ENCODE measurements at regions not wholly inside any gene's neighbourhood (a gene's known extent, or its start where the extent isn't known, plus 50 kb on each side); places are given as distances from the start of the nearest gene placed in this dataset.

GRCh38 chrX:10051866-10052480 lies 84.8 kb downstream of the CLDN34 start:
- DNase-seq: no peak
- H3K4me3 ChIP-seq (ENCODE audit: low read depth in 1 of 3, low read length in 3 of 3): no peak overlapping the region
- H3K27me3 ChIP-seq (ENCODE audit: control insufficient read depth in 3 of 3, insufficient read depth in 3 of 3, low read length in 3 of 3): no peaks in the 10 kb centered on the region
- no peaks in the 10 kb centered on the region for H3K9me3 ChIP-seq (ENCODE audit: control insufficient read depth in 2 of 2, insufficient read depth in 1 of 2, low read depth in 1 of 2, low read length in 1 of 2)
- WGBS, 3 donors: 86 to 89% (median 89%) methylated on average over 5 of the region's 5 CpGs
- no peak overlapping the region for H3K27ac ChIP-seq (ENCODE audit: low read depth in 1 of 3, low read length in 2 of 3)
- H3K4me1 ChIP-seq (ENCODE audit: control insufficient read depth in 3 of 3, insufficient read depth in 2 of 3, low read depth in 1 of 3, low read length in 2 of 3): no peaks in the 10 kb centered on the region
- FAIRE-seq: no peak
- H3K36me3 ChIP-seq (ENCODE audit: control insufficient read depth in 3 of 3, insufficient read depth in 2 of 3, low read depth in 1 of 3, low read length in 3 of 3): no peaks in the 10 kb centered on the region

DNA sequence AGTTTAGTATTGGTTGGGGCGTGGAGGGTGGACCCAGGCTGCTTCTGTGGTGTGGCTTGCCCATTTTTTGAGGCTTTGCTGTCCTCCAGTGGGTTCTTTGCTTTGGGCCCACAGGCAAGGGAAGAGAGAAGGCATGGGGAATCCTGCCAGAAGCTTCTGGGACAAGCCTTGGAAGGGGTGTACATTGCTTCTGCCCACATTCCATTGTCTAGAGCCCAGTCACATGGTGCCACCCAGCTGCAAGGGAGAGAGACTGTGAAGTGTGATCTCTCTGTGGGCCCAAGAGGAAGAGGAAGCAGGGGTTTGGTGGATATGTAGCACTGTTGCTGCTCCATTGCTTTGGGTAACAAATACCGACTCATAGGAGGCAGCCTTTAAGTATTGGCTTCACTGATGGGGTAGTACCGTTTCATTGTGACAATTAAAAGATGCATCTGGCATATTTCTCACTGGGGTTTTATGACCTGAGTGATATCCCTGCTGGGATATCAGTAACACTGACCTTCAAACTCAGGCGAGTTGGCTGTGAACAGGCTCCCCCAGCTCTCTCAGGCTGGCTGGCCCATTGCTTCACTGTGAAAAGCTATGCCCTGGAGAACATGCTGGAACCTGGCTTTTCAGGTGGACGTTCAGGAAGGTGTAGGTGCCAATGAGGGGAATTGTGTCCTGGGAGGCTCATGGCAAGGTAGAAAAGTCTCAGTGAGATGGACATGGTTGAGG lies 85.9 kb downstream of the CLDN34 start:
- DNase-seq: no peak
- WGBS, 3 donors: 51 to 69% (median 62%) methylated on average over 5 of the region's 5 CpGs
- H3K4me1 ChIP-seq (ENCODE audit: control insufficient read depth in 3 of 3, insufficient read depth in 2 of 3, low read depth in 1 of 3, low read length in 2 of 3): no peaks in the 10 kb centered on the region

GRCh38 chrX:10054396-10054795 lies 87.2 kb downstream of the CLDN34 start:
- H3K36me3 ChIP-seq (ENCODE audit: control insufficient read depth in 3 of 3, insufficient read depth in 2 of 3, low read depth in 1 of 3, low read length in 3 of 3): no peaks in the 10 kb centered on the region
- DNase-seq (no peak), FAIRE-seq (no peak)
- no peaks in the 10 kb centered on the region for H3K9me3 ChIP-seq (ENCODE audit: control insufficient read depth in 2 of 2, insufficient read depth in 1 of 2, low read depth in 1 of 2, low read length in 1 of 2)
- 73 to 89% (median 88%) methylated on average over 8 of the region's 8 CpGs for WGBS, 3 donors
- H3K27ac ChIP-seq (ENCODE audit: low read depth in 1 of 3, low read length in 2 of 3): no peak overlapping the region
- no peaks in the 10 kb centered on the region for H3K27me3 ChIP-seq (ENCODE audit: control insufficient read depth in 3 of 3, insufficient read depth in 3 of 3, low read length in 3 of 3)
- no peaks in the 10 kb centered on the region for H3K4me1 ChIP-seq (ENCODE audit: control insufficient read depth in 3 of 3, insufficient read depth in 2 of 3, low read depth in 1 of 3, low read length in 2 of 3)
- no peak overlapping the region for H3K4me3 ChIP-seq (ENCODE audit: low read depth in 1 of 3, low read length in 3 of 3)

More for the DNA sequence above, 85.9 kb downstream of the CLDN34 start:
- Histone ChIP-seq H3K36me3 (ENCODE audit: control insufficient read depth in 3 of 3, insufficient read depth in 2 of 3, low read depth in 1 of 3, low read length in 3 of 3) (no peaks in the 10 kb centered on the region), H3K4me3 (ENCODE audit: low read depth in 1 of 3, low read length in 3 of 3) (no peak overlapping the region), H3K9me3 (ENCODE audit: control insufficient read depth in 2 of 2, insufficient read depth in 1 of 2, low read depth in 1 of 2, low read length in 1 of 2) (no peaks in the 10 kb centered on the region), H3K27ac (ENCODE audit: low read depth in 1 of 3, low read length in 2 of 3) (no peak overlapping the region), H3K27me3 (ENCODE audit: control insufficient read depth in 3 of 3, insufficient read depth in 3 of 3, low read length in 3 of 3) (no peaks in the 10 kb centered on the region)
- FAIRE-seq: no peak

DNA sequence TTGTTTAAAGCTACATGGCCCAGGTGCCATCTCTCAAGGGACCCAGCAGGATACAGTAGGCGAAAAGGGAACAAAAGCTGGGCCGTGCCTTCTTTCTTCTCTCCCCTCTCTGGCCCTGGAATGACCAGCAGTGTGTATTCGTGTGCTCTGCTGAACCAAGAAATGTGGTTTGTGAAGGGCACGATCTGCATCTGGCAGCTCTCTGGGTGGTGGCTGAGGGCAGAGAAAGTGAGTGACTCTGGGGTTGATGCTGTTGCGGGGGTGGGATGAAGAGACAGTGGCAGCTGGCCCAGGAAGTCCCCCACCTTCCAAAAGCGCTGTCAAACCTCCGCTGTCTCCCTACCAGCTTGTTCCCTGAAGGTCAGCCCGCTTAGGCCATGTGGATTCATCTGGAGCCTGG lies 88.3 kb downstream of the CLDN34 start:
- FAIRE-seq: no peak
- Histone ChIP-seq H3K4me3 (ENCODE audit: low read depth in 1 of 3, low read length in 3 of 3) (no peak overlapping the region), H3K27ac (ENCODE audit: low read depth in 1 of 3, low read length in 2 of 3) (no peak overlapping the region), H3K9me3 (ENCODE audit: control insufficient read depth in 2 of 2, insufficient read depth in 1 of 2, low read depth in 1 of 2, low read length in 1 of 2) (no peaks in the 10 kb centered on the region), H3K36me3 (ENCODE audit: control insufficient read depth in 3 of 3, insufficient read depth in 2 of 3, low read depth in 1 of 3, low read length in 3 of 3) (no peaks in the 10 kb centered on the region), H3K27me3 (ENCODE audit: control insufficient read depth in 3 of 3, insufficient read depth in 3 of 3, low read length in 3 of 3) (no peaks in the 10 kb centered on the region), H3K4me1 (ENCODE audit: control insufficient read depth in 3 of 3, insufficient read depth in 2 of 3, low read depth in 1 of 3, low read length in 2 of 3) (no peaks in the 10 kb centered on the region)
- 89 to 91% (median 90%) methylated on average over 8 of the region's 8 CpGs for WGBS, 3 donors
- DNase-seq: no peak

DNA sequence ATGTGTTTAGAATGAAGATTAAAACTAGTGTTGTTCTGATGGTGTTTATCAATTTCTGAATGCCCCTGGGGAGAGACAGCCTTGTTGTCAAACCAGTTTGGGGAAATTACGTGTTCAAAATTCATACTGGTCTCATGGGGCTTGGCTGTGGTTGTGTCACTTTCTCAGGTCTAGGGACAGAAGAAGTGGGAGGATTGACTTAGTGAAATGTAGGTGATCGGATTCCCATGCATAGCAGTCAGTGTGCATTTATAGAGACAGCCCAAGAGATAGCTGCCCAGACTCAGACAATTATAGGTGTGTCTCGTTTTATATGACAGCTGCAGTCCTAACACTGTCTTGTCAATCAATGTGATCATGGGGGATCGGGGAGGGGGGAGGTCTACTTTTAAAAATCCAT lies 94.4 kb upstream of the CLCN4 start:
- Histone ChIP-seq H3K36me3 (ENCODE audit: control insufficient read depth in 3 of 3, insufficient read depth in 2 of 3, low read depth in 1 of 3, low read length in 3 of 3) (no peaks in the 10 kb centered on the region), H3K27ac (ENCODE audit: low read depth in 1 of 3, low read length in 2 of 3) (no peak overlapping the region), H3K4me1 (ENCODE audit: control insufficient read depth in 3 of 3, insufficient read depth in 2 of 3, low read depth in 1 of 3, low read length in 2 of 3) (no peaks in the 10 kb centered on the region), H3K27me3 (ENCODE audit: control insufficient read depth in 3 of 3, insufficient read depth in 3 of 3, low read length in 3 of 3) (no peaks in the 10 kb centered on the region), H3K4me3 (ENCODE audit: low read depth in 1 of 3, low read length in 3 of 3) (no peak overlapping the region), H3K9me3 (ENCODE audit: control insufficient read depth in 2 of 2, insufficient read depth in 1 of 2, low read depth in 1 of 2, low read length in 1 of 2) (no peaks in the 10 kb centered on the region)
- DNase-seq (no peak), FAIRE-seq (no peak)
- 49 to 70% (median 51%) methylated on average over 4 of the region's 4 CpGs for WGBS, 3 donors

DNA sequence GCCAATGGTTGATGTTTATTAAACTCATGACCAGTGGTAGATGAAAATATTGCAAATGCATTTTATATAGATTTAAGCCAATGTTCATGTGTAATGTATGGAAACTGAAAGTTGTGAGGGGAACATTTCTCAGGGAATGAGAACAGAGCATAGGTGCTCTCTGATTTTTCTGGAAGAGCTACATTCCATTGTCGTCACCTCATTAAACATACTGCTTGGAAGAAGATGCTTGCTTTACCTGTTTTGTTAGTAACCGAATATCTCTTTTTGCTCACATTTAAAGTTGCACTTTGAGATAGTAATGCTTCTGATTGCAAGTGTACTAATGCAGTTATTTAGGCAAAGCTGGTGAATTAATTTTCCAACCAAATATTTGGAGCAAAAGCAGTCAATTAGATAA lies 93.8 kb upstream of the CLCN4 start:
- no peaks in the 10 kb centered on the region for H3K4me1 ChIP-seq (ENCODE audit: control insufficient read depth in 3 of 3, insufficient read depth in 2 of 3, low read depth in 1 of 3, low read length in 2 of 3)
- WGBS, 3 donors: 72 to 84% (median 81%) methylated on average over 2 of the region's 2 CpGs
- no peak for DNase-seq
- H3K27ac ChIP-seq (ENCODE audit: low read depth in 1 of 3, low read length in 2 of 3): no peak overlapping the region
- H3K9me3 ChIP-seq (ENCODE audit: control insufficient read depth in 2 of 2, insufficient read depth in 1 of 2, low read depth in 1 of 2, low read length in 1 of 2): no peaks in the 10 kb centered on the region
- H3K4me3 ChIP-seq (ENCODE audit: low read depth in 1 of 3, low read length in 3 of 3): no peak overlapping the region
- FAIRE-seq: no peak
- H3K36me3 ChIP-seq (ENCODE audit: control insufficient read depth in 3 of 3, insufficient read depth in 2 of 3, low read depth in 1 of 3, low read length in 3 of 3): peaks cover 0 to 3% (median 0%) of the 10 kb centered on the region in 3 donors
- no peaks in the 10 kb centered on the region for H3K27me3 ChIP-seq (ENCODE audit: control insufficient read depth in 3 of 3, insufficient read depth in 3 of 3, low read length in 3 of 3)

- FAIRE-seq: no peak
- Histone ChIP-seq H3K36me3 (ENCODE audit: control insufficient read depth in 3 of 3, insufficient read depth in 2 of 3, low read depth in 1 of 3, low read length in 3 of 3) (peaks cover 0 to 4% (median 2%) of the 10 kb centered on the region in 3 donors), H3K4me3 (ENCODE audit: low read depth in 1 of 3, low read length in 3 of 3) (no peak overlapping the region), H3K9me3 (ENCODE audit: control insufficient read depth in 2 of 2, insufficient read depth in 1 of 2, low read depth in 1 of 2, low read length in 1 of 2) (no peaks in the 10 kb centered on the region), H3K4me1 (ENCODE audit: control insufficient read depth in 3 of 3, insufficient read depth in 2 of 3, low read depth in 1 of 3, low read length in 2 of 3) (no peaks in the 10 kb centered on the region), H3K27ac (ENCODE audit: low read depth in 1 of 3, low read length in 2 of 3) (no peak overlapping the region), H3K27me3 (ENCODE audit: control insufficient read depth in 3 of 3, insufficient read depth in 3 of 3, low read length in 3 of 3) (no peaks in the 10 kb centered on the region)
- WGBS, 3 donors: 77 to 90% (median 83%) methylated on average over 11 of the region's 11 CpGs
- DNase-seq: no peak
Observed at GRCh38 chrX:10064736-10065135, 92.0 kb upstream of the CLCN4 start.

DNA sequence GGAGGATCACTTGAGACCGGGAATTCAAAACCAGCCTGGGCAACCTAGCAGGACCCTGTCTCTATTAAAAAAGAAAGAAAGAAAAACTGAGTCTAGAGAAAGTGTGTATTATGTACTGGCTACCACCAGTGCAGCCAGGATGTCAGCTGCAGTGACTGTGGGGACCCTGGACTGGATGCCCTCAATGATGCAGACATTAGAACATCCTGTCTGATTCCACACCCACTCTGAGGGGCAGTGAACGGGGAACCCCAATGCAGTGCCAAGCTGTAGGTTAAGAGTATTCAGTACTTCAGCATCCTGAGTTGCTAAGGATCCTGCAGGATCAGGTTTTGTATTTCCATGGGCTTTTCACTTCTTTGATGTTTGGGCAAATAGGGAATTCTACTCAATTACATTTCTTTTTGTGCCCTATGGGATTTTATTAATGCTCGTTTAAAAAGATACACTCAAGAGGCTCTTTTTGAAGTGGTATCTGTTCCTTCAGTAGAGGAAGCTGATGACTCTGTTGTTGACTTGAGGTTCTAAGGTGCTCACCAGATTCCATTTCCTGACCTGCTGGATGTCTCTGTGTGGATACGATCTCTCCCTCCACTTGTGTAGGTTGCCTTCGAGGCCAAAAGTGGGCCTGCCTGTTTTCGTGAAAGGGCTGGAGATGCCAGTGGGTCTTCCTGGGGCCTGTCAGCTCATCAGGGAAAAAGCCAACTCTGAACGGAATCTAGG lies 85.9 kb upstream of the CLCN4 start:
- no peak overlapping the region for H3K4me3 ChIP-seq (ENCODE audit: low read depth in 1 of 3, low read length in 3 of 3)
- no peaks in the 10 kb centered on the region for H3K9me3 ChIP-seq (ENCODE audit: control insufficient read depth in 2 of 2, insufficient read depth in 1 of 2, low read depth in 1 of 2, low read length in 1 of 2)
- H3K27ac ChIP-seq (ENCODE audit: low read depth in 1 of 3, low read length in 2 of 3): no peak overlapping the region
- H3K27me3 ChIP-seq (ENCODE audit: control insufficient read depth in 3 of 3, insufficient read depth in 3 of 3, low read length in 3 of 3): no peaks in the 10 kb centered on the region
- H3K4me1 ChIP-seq (ENCODE audit: control insufficient read depth in 3 of 3, insufficient read depth in 2 of 3, low read depth in 1 of 3, low read length in 2 of 3): no peaks in the 10 kb centered on the region
- WGBS, 3 donors: 87 to 90% (median 87%) methylated on average over 7 of the region's 7 CpGs
- DNase-seq: no peak
- peaks cover 0 to 8% (median 4%) of the 10 kb centered on the region in 3 donors for H3K36me3 ChIP-seq (ENCODE audit: control insufficient read depth in 3 of 3, insufficient read depth in 2 of 3, low read depth in 1 of 3, low read length in 3 of 3)
- FAIRE-seq: no peak
